ENCODE measurements at regions not wholly inside any gene's neighbourhood (a gene's known extent, or its start where the extent isn't known, plus 50 kb on each side); places are given as distances from the start of the nearest gene placed in this dataset.
"Not testable (repeated sequence)": the region's sequence is repeated elsewhere in the genome, so short reads cannot be mapped to it uniquely, and the experiment has no call there.

DNA sequence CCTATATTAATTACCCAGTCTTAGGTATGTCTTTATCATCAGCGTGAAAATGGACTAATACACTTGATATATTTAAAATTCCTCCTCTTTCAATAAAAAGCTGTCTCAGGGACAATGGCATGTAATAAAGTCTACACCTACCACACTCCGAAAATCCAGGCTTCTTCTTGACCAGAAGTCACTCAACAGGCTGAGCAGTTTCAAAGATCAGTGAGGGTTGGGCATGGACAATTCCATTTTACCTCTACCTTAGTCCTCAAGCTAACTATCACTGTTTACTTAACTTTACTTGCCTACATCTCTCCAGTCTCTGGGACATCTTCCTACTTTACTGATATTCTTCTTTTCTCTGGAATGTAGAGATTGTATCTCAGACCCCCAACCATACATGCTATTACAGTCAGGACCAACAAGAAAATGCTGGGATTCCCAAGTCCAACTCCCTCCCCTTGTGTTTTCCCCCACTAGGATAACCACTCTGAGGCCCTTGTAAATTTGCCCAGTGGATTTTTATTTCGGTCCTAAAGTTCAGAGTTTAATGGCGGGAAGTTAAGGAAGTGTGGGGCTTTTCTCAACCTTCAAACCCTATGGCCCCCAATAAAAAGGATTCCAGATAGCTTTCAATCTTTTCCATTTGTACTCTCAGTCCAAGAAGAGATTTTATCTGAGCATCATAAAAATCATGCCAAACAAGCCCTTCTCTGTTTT, 137.1 kb upstream of the TSC22D2 start:
- H3K23ac ChIP-seq (ENCODE audit: low read depth, low read length, poor library complexity) = no peak overlapping the region
- no peak overlapping the region for H3K18ac ChIP-seq (ENCODE audit: low read length)
- H3K79me1 ChIP-seq (ENCODE audit: low read depth, low read length) = no peaks in the 10 kb centered on the region
- no peak overlapping the region for H2BK15ac ChIP-seq (ENCODE audit: low read length)
- no peak overlapping the region for H4K8ac ChIP-seq (ENCODE audit: low read depth, low read length)
- H3K4ac ChIP-seq (ENCODE audit: low read length) = no peak overlapping the region
- H3K27ac ChIP-seq (replicated peaks; ENCODE audit: low read length) = no peak overlapping the region
- no peaks in the 10 kb centered on the region for H3K36me3 ChIP-seq (replicated peaks in 1 of 2; ENCODE audit: control insufficient read depth in 2 of 2, insufficient read depth in 2 of 2, low read length in 2 of 2)
- H3K4me3 ChIP-seq (ENCODE audit: low read length in 2 of 2) = no peak overlapping the region
- H2BK12ac ChIP-seq (ENCODE audit: low read length) = no peak overlapping the region
- H2AFZ ChIP-seq (ENCODE audit: low read length) = no peak overlapping the region
- no peak for DNase-seq (ENCODE audit: low spot score)
- peaks cover 0 to 4% (median 0%) of the 10 kb centered on the region in 3 experiments for H3K27me3 ChIP-seq (ENCODE audit: control insufficient read depth in 3 of 3, insufficient read depth in 3 of 3, low read depth in 1 of 3, low read length in 3 of 3)
- no peak overlapping the region for H3K14ac ChIP-seq (ENCODE audit: low read length)
- no peak overlapping the region for H3K9ac ChIP-seq (ENCODE audit: low read depth, low read length, poor library complexity)
- no peaks in the 10 kb centered on the region for H3K9me3 ChIP-seq (replicated peaks in 1 of 2; ENCODE audit: control insufficient read depth in 2 of 2, insufficient read depth in 1 of 2, low read depth in 1 of 2, low read length in 2 of 2)
- WGBS, 2 donors (ENCODE audit: extremely low coverage in 2 of 2, insufficient read length in 2 of 2, insufficient replicate concordance in 1 of 2) = no CpG with 5 or more reads among the region's 4 CpGs
- H3K4me2 ChIP-seq (ENCODE audit: insufficient read depth, low read length, poor library complexity, severe bottlenecking) = no peak overlapping the region
- H2BK120ac ChIP-seq (ENCODE audit: low read depth, low read length) = no peak overlapping the region
- no peak overlapping the region for H2BK5ac ChIP-seq (ENCODE audit: low read length)
- no peak overlapping the region for H2AK5ac ChIP-seq (ENCODE audit: low read depth, low read length)
- H4K91ac ChIP-seq (ENCODE audit: low read depth, low read length, poor library complexity) = no peak overlapping the region
- no peaks in the 10 kb centered on the region for H3K4me1 ChIP-seq (ENCODE audit: control insufficient read depth in 2 of 2, insufficient read depth in 1 of 2, low read depth in 1 of 2, low read length in 2 of 2)

DNA sequence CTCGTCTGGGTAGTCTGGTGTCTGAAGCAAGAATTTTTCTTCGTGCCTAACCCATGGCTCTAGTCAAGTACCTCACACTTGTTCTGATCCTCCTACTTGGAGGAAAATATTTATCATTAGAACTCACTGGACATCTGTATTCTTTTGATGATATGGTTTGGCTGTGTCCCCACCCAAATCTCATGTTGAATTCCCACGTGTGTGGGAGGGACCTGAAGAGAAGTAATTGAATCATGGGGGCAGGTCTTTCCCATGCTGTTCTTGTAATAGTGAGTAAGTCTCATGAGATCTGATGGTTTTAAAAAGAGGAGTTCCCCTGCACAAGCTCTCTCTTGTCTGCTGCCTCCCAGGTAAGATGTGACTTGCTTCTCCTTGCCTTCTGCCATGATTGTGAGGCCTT, 137.7 kb upstream of the TSC22D2 start:
- WGBS, 2 donors (ENCODE audit: extremely low coverage in 2 of 2, insufficient read length in 2 of 2, insufficient replicate concordance in 1 of 2) = no CpG with 5 or more reads among the region's 3 CpGs
- not testable (repeated sequence) for H3K79me1 ChIP-seq (ENCODE audit: low read depth, low read length); H3K23ac ChIP-seq (ENCODE audit: low read depth, low read length, poor library complexity); H3K14ac ChIP-seq (ENCODE audit: low read length); H3K27ac ChIP-seq (replicated peaks; ENCODE audit: low read length); H2BK5ac ChIP-seq (ENCODE audit: low read length); H2BK15ac ChIP-seq (ENCODE audit: low read length); H4K8ac ChIP-seq (ENCODE audit: low read depth, low read length); H2BK12ac ChIP-seq (ENCODE audit: low read length); H3K4ac ChIP-seq (ENCODE audit: low read length); H3K36me3 ChIP-seq (replicated peaks in 1 of 2; ENCODE audit: control insufficient read depth in 2 of 2, insufficient read depth in 2 of 2, low read length in 2 of 2); DNase-seq (ENCODE audit: low spot score); H3K18ac ChIP-seq (ENCODE audit: low read length); H3K9me3 ChIP-seq (replicated peaks in 1 of 2; ENCODE audit: control insufficient read depth in 2 of 2, insufficient read depth in 1 of 2, low read depth in 1 of 2, low read length in 2 of 2); H3K27me3 ChIP-seq (ENCODE audit: control insufficient read depth in 3 of 3, insufficient read depth in 3 of 3, low read depth in 1 of 3, low read length in 3 of 3); H3K4me2 ChIP-seq (ENCODE audit: insufficient read depth, low read length, poor library complexity, severe bottlenecking); H3K4me1 ChIP-seq (ENCODE audit: control insufficient read depth in 2 of 2, insufficient read depth in 1 of 2, low read depth in 1 of 2, low read length in 2 of 2); H2AK5ac ChIP-seq (ENCODE audit: low read depth, low read length); H2AFZ ChIP-seq (ENCODE audit: low read length); H3K4me3 ChIP-seq (ENCODE audit: low read length in 2 of 2); H3K9ac ChIP-seq (ENCODE audit: low read depth, low read length, poor library complexity); H2BK120ac ChIP-seq (ENCODE audit: low read depth, low read length); H4K91ac ChIP-seq (ENCODE audit: low read depth, low read length, poor library complexity)

DNA sequence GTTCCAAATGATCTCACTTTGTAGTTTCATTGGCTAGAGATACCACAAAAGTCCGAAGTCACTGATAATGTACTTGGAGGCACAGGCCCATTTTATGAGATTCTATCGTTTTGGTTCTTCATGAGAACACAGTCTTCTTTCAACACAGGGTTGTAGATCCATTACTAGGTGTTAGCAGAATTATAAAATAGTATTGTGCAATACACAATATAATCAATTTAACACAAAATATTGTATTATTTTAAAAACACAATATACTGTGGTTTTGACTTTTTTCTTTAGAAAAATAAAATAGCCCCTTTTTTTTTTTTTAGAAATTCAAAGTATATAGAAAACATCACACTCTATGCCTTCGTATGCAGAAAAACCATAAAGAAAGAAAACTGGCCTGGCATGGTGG, 138.6 kb upstream of the TSC22D2 start:
- Histone ChIP-seq H2BK15ac (ENCODE audit: low read length) (no peak overlapping the region), H2AFZ (ENCODE audit: low read length) (no peak overlapping the region), H3K4ac (ENCODE audit: low read length) (no peak overlapping the region), H3K79me1 (ENCODE audit: low read depth, low read length) (no peaks in the 10 kb centered on the region), H2BK120ac (ENCODE audit: low read depth, low read length) (no peak overlapping the region), H3K18ac (ENCODE audit: low read length) (no peak overlapping the region), H3K14ac (ENCODE audit: low read length) (no peak overlapping the region), H3K9ac (ENCODE audit: low read depth, low read length, poor library complexity) (no peak overlapping the region), H4K8ac (ENCODE audit: low read depth, low read length) (no peak overlapping the region), H3K27me3 (ENCODE audit: control insufficient read depth in 3 of 3, insufficient read depth in 3 of 3, low read depth in 1 of 3, low read length in 3 of 3) (peaks cover 0 to 4% (median 0%) of the 10 kb centered on the region in 3 experiments), H2BK5ac (ENCODE audit: low read length) (no peak overlapping the region), H3K4me2 (ENCODE audit: insufficient read depth, low read length, poor library complexity, severe bottlenecking) (no peak overlapping the region), H3K9me3 (replicated peaks in 1 of 2; ENCODE audit: control insufficient read depth in 2 of 2, insufficient read depth in 1 of 2, low read depth in 1 of 2, low read length in 2 of 2) (no peaks in the 10 kb centered on the region), H3K36me3 (replicated peaks in 1 of 2; ENCODE audit: control insufficient read depth in 2 of 2, insufficient read depth in 2 of 2, low read length in 2 of 2) (no peaks in the 10 kb centered on the region), H3K4me3 (ENCODE audit: low read length in 2 of 2) (no peak overlapping the region), H2BK12ac (ENCODE audit: low read length) (no peak overlapping the region), H4K91ac (ENCODE audit: low read depth, low read length, poor library complexity) (no peak overlapping the region), H3K27ac (replicated peaks; ENCODE audit: low read length) (no peak overlapping the region), H2AK5ac (ENCODE audit: low read depth, low read length) (no peak overlapping the region), H3K23ac (ENCODE audit: low read depth, low read length, poor library complexity) (no peak overlapping the region), H3K4me1 (ENCODE audit: control insufficient read depth in 2 of 2, insufficient read depth in 1 of 2, low read depth in 1 of 2, low read length in 2 of 2) (no peaks in the 10 kb centered on the region)
- WGBS, 2 donors (ENCODE audit: extremely low coverage in 2 of 2, insufficient read length in 2 of 2, insufficient replicate concordance in 1 of 2) = no CpG with 5 or more reads among the region's 3 CpGs
- DNase-seq (ENCODE audit: low spot score) = no peak

DNA sequence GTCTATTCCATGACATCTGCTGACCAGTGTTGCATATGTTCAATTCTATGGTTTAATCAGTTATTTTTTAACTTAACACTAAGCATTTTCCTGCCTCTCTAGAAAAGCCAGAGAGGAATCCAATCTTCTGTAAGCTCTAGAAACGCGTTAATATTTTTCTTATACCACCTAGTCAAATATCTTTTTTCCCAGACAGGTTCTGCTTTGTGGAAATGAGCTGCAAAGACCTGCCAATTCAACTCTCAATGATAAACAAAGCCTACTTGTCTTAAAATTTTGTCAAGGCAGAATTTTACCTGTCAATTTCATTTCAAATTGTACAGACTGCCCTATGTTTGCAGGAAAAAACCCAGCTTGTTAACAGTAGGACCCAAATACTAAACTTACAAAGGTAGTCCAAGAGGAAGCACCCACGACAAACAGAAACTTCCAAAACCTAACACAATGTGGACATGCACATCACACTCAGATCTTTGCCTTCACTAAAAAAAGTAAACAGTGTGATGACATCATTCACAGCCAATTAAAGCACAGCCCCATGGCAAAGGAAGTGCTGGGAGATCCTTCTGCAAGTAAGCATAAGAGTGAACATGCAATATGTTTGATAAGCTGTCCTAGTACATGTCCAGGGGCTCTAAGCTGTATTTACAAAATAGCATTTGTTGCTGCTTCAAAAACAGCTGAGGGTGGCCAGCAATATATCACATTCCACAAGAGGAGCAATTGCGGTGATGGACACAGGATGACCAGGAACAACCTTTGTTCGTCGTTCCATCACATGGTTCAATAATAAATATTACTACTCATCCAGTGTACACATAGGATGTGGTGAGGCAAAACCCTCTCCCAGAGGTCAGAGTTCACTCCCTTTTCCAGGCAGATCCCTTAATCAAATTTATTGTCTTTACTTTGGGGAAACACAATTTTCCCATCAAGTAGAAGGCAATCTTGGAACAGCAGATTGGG, 139.4 kb upstream of the TSC22D2 start:
- DNase-seq (ENCODE audit: low spot score) = no peak
- Histone ChIP-seq H4K8ac (ENCODE audit: low read depth, low read length) (no peak overlapping the region), H3K4ac (ENCODE audit: low read length) (no peak overlapping the region), H3K23ac (ENCODE audit: low read depth, low read length, poor library complexity) (no peak overlapping the region), H3K4me3 (ENCODE audit: low read length in 2 of 2) (no peak overlapping the region), H3K9me3 (replicated peaks in 1 of 2; ENCODE audit: control insufficient read depth in 2 of 2, insufficient read depth in 1 of 2, low read depth in 1 of 2, low read length in 2 of 2) (no peaks in the 10 kb centered on the region), H3K14ac (ENCODE audit: low read length) (no peak overlapping the region), H2BK12ac (ENCODE audit: low read length) (no peak overlapping the region), H2AFZ (ENCODE audit: low read length) (no peak overlapping the region), H2BK15ac (ENCODE audit: low read length) (no peak overlapping the region), H3K27me3 (ENCODE audit: control insufficient read depth in 3 of 3, insufficient read depth in 3 of 3, low read depth in 1 of 3, low read length in 3 of 3) (peaks cover 0 to 4% (median 0%) of the 10 kb centered on the region in 3 experiments), H3K36me3 (replicated peaks in 1 of 2; ENCODE audit: control insufficient read depth in 2 of 2, insufficient read depth in 2 of 2, low read length in 2 of 2) (no peaks in the 10 kb centered on the region), H2BK120ac (ENCODE audit: low read depth, low read length) (no peak overlapping the region), H3K18ac (ENCODE audit: low read length) (no peak overlapping the region), H3K4me2 (ENCODE audit: insufficient read depth, low read length, poor library complexity, severe bottlenecking) (no peak overlapping the region), H3K4me1 (ENCODE audit: control insufficient read depth in 2 of 2, insufficient read depth in 1 of 2, low read depth in 1 of 2, low read length in 2 of 2) (no peaks in the 10 kb centered on the region), H3K9ac (ENCODE audit: low read depth, low read length, poor library complexity) (no peak overlapping the region), H2BK5ac (ENCODE audit: low read length) (no peak overlapping the region), H2AK5ac (ENCODE audit: low read depth, low read length) (no peak overlapping the region), H4K91ac (ENCODE audit: low read depth, low read length, poor library complexity) (no peak overlapping the region), H3K79me1 (ENCODE audit: low read depth, low read length) (no peaks in the 10 kb centered on the region), H3K27ac (replicated peaks; ENCODE audit: low read length) (no peak overlapping the region)
- no CpG with 5 or more reads among the region's 6 CpGs for WGBS, 2 donors (ENCODE audit: extremely low coverage in 2 of 2, insufficient read length in 2 of 2, insufficient replicate concordance in 1 of 2)
